ENCODE measurements at regions not wholly inside any gene's neighbourhood (a gene's known extent, or its start where the extent isn't known, plus 50 kb on each side); places are given as distances from the start of the nearest gene placed in this dataset.
"Not testable (repeated sequence)": the region's sequence is repeated elsewhere in the genome, so short reads cannot be mapped to it uniquely, and the experiment has no call there.

DNA sequence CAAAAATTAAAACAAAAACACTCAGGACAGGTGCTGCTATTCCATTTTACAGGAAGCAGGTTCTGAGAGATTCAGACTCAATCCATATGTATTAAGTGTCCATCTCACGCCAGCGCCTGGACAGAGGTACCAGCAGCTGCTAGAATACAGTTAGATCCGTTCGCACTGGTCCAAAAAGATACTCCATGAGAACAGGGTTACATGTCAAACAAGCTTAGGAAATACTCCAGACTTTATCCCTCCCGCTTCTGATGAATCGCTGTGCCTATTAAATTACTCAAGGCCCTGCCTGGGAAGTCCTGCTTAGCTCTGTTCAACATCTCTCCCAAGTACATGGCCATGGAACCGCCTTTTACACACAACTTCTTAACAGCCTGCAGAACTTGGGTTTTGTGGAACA is 50.2 kb upstream of the SLC35C1 start:
- Mint-ChIP-seq H3K27me3 (peaks cover 24 to 31% of the 10 kb centered on the region in 2 donors), H3K9me3 (no peaks in the 10 kb centered on the region), H3K4me3 (no peak overlapping the region), H3K36me3 (no peaks in the 10 kb centered on the region), H3K4me1 (ENCODE audit: low read depth in 2 of 2) (no peaks in the 10 kb centered on the region), H3K27ac (no peak overlapping the region)
- ATAC-seq (no peak), DNase-seq (ENCODE audit: low spot score) (no peak)

DNA sequence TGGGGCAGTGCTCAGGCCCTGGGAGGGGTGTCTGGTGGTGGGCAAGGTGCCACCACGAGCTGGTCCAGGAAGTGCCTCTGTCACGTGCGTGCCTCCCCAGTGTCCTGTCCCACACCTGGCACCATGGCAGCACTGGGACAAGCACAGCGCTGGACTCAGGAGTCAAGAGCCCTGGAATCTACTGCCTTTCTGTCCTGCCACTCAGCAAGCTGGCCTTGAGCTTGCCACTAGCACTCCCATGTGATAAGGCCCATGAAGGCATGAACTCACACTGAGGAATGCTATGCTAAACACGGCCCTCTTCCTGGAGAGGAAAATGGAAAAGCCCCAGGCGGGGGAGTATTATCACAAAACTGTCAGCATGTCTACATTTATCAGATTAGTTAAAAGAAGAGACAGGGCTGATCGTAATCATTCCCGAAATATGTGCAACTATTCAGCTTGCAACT is 50.7 kb upstream of the SLC35C1 start:
- Mint-ChIP-seq H3K36me3 (no peaks in the 10 kb centered on the region), H3K4me3 (no peak overlapping the region), H3K4me1 (ENCODE audit: low read depth in 2 of 2) (no peaks in the 10 kb centered on the region), H3K27me3 (peaks cover 26 to 34% of the 10 kb centered on the region in 2 donors), H3K9me3 (no peaks in the 10 kb centered on the region), H3K27ac (no peak overlapping the region)
- no peak for ATAC-seq
- no peak for DNase-seq (ENCODE audit: low spot score)

DNA sequence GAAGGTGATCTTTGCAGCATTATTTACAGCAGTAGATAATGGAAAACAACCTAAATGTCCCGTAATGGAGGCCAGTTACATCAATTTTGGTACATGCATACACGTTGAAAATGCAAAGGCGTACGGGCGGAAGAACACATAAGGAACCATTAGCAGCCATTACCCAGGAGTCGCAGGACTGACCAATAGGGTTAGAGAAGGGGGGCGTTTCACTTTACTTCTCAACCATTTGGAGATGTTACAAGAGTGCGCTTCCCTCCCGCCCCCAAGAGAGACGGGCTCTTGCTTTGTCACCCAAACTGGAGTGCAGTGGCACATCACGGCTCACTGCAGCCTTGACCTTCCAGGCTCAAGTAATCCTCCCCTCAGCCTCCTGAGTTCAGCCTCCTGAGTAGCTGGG is 52.8 kb upstream of the SLC35C1 start:
- no peak for DNase-seq (ENCODE audit: low spot score)
- no peaks in the 10 kb centered on the region for H3K36me3 Mint-ChIP-seq
- H3K4me1 Mint-ChIP-seq (ENCODE audit: low read depth in 2 of 2): no peaks in the 10 kb centered on the region
- peaks cover 28 to 47% of the 10 kb centered on the region in 2 donors for H3K27me3 Mint-ChIP-seq
- no peak for ATAC-seq
- no peak overlapping the region for H3K4me3 Mint-ChIP-seq
- no peaks in the 10 kb centered on the region for H3K9me3 Mint-ChIP-seq
- no peak overlapping the region for H3K27ac Mint-ChIP-seq

DNA sequence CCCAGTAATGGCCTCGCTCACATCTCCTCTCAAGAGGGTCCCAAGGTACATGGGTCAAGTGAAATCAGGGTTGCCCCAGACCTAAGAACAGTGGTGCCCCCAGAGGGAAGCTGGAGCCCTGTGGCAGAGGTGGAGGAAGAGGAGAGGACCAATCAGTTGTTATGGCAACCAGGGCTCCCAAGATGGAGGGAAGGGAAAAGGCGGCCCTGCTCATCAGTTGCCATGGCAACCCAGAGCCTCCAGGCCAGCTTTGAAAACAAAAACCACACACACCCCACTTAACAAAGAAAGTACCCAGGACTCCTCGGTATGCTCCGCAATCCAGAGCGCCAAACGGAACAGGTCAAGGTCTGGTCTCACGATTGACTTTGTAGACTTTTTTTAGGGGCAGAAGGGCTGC is 53.5 kb upstream of the SLC35C1 start:
- no peak overlapping the region for H3K4me3 Mint-ChIP-seq

DNA sequence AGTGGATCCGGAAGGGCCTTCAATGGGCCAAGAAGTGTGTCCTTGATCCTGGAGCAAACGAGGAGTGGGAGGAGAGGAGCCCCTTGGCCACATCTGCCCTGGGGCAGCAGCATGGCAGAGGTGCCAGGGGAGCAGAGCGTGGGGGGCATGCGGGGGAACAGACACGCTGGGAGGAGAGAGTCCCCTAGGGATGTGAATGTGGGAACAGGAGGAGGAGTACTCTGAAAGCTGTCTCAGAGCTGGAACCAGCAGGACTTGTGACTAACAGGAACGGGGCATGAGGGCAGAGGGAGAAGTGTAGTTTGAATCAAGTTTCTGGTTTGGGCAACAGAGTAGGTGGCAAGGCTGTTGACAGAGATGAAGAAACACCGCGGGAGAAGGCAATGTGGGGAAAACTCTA is 54.5 kb upstream of the SLC35C1 start:
- ATAC-seq (no peak), DNase-seq (ENCODE audit: low spot score) (no peak)
- peaks cover 25 to 53% of the 10 kb centered on the region in 2 donors for H3K27me3 Mint-ChIP-seq
- H3K36me3 Mint-ChIP-seq: no peaks in the 10 kb centered on the region
- no peaks in the 10 kb centered on the region for H3K9me3 Mint-ChIP-seq
- H3K4me3 Mint-ChIP-seq: no peak overlapping the region
- no peak overlapping the region for H3K27ac Mint-ChIP-seq
- H3K4me1 Mint-ChIP-seq (ENCODE audit: low read depth in 2 of 2): no peaks in the 10 kb centered on the region

More for the DNA sequence above, 53.5 kb upstream of the SLC35C1 start:
- H3K9me3 Mint-ChIP-seq: no peaks in the 10 kb centered on the region
- no peaks in the 10 kb centered on the region for H3K36me3 Mint-ChIP-seq
- H3K4me1 Mint-ChIP-seq (ENCODE audit: low read depth in 2 of 2): no peaks in the 10 kb centered on the region
- ATAC-seq (no peak), DNase-seq (ENCODE audit: low spot score) (no peak)
- peaks cover 25 to 53% of the 10 kb centered on the region in 2 donors for H3K27me3 Mint-ChIP-seq
- no peak overlapping the region for H3K27ac Mint-ChIP-seq

DNA sequence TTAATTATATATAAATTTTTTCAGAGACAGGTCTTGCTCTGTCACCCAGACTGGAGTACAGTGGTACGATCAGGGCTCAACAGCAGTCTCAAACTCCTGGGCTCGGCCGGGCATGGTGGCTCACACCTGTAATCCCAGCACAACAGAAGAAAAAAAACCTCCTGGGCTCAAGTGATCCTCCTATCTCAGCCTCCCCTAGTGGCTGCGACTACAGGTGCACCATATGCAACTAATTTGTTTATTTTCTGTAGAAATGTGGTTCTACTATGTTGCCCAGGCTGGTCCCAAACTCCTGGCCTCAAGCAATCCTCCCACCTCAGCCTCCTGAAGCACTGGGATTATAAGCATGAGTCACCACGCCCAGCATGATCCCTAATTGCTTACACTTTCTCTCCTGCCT is 56.1 kb upstream of the SLC35C1 start:
- Mint-ChIP-seq H3K4me1 (ENCODE audit: low read depth in 2 of 2) (no peaks in the 10 kb centered on the region), H3K36me3 (no peaks in the 10 kb centered on the region), H3K27ac (no peak overlapping the region), H3K4me3 (no peak overlapping the region), H3K27me3 (peaks cover 30 to 63% of the 10 kb centered on the region in 2 donors), H3K9me3 (no peaks in the 10 kb centered on the region)
- ATAC-seq (no peak), DNase-seq (ENCODE audit: low spot score) (no peak)

DNA sequence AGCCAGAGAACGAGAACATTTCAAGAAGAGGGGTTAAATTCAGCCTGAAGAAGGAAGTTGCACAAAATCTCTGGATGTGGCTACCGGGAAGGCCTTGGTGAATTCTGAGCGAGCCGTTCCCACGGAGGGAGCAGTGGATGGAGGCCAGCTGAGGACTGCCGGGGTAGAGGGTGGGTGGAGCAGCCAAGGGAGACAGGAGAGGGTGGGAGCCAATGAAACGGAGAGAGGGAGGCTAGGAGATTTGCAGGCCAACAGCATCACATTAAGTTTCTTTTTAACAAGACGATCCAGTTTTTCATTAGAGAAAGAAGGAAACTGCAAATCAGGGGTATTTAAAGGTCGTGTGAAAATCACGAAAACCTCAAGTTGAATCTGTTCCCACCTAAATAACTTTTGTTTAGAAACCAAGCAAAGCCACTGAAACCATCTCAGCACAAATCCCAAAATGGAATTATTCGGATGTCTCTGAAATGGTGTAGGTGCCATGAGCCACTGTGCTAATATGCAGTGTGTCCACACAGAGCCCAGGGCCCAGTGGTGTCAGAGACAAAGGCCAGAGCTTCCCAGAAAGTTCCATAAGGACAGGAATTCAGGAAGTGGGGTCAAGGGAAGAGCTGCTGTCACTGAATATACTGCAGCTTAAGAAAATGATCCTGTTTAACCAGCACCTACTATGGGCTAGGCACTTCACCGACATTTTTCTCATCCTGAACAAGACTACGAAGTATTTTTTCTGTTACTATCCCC is 59.7 kb upstream of the SLC35C1 start:
- H3K4me1 Mint-ChIP-seq (ENCODE audit: low read depth in 2 of 2): no peaks in the 10 kb centered on the region
- H3K9me3 Mint-ChIP-seq: no peaks in the 10 kb centered on the region
- no peak overlapping the region for H3K27ac Mint-ChIP-seq
- no peak for DNase-seq (ENCODE audit: low spot score)
- H3K27me3 Mint-ChIP-seq: peaks cover 22 to 42% of the 10 kb centered on the region in 2 donors
- H3K4me3 Mint-ChIP-seq: no peak overlapping the region
- H3K36me3 Mint-ChIP-seq: no peaks in the 10 kb centered on the region
- no peak for ATAC-seq

DNA sequence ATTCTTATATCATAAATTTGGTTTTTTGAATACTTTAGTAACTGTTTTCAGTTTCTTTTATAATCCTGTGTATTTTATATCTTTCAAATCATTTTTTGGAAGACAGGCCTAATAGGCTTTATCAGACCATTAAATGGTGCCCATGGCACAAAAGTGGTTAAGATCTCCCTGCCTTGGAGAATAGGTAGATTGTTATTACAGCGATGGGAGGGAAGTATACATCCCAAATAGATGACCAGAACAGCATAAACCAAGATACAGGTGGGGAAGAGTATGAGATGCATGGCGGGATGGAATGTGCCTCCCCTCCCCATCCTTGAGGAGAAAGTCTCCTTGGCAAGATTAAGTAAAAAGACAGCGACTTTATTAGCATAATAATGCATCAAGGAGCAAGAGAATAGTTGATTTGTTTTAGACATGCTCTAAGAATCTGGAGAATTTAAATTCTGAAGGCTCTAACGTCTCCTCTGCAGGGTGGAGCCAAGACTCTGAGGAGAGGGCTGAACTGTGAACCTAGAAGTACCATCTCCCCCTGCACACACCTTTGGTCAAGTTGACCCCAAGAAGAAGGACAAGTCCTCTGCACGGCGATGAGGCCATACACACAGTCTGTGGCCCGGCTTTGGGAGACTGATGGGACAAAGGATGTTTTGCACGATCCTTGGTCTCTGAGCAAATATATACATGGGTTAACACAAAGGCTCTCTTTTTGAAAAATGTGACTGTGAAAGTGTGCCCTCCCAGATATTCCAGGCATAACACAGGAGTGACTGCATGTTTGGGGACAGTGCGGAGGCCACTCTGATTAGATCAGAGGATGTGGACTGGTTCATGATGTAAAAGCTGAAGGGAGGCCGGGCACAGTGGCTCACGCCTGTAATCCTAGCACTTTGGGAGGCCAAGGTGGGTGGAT is 61.1 kb upstream of the SLC35C1 start:
- H3K36me3 Mint-ChIP-seq: no peaks in the 10 kb centered on the region
- no peak overlapping the region for H3K4me3 Mint-ChIP-seq
- DNase-seq (ENCODE audit: low spot score) (no peak), ATAC-seq (no peak)
- H3K27ac Mint-ChIP-seq: no peak overlapping the region
- H3K9me3 Mint-ChIP-seq: no peaks in the 10 kb centered on the region
- H3K4me1 Mint-ChIP-seq (ENCODE audit: low read depth in 2 of 2): no peaks in the 10 kb centered on the region
- H3K27me3 Mint-ChIP-seq: peaks cover 11 to 32% of the 10 kb centered on the region in 2 donors

DNA sequence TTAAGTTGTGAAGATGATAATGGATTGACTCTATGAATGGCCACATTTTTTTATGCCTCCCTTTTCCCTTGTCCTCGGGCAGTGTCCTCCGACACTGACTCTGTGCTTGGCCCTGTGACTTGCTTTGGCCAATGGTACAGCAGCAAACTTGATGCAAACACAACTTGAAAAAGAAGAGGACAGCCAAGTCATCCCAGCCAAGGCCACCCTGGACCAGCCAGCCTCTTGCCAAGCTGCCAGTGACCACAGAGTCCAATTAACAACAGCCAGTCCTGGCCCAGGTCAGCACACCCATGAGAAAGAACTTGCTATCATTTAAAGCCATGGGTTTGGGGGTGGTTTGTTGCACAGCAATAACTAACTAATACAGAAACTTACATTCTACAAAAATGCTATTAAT is 63.4 kb upstream of the SLC35C1 start:
- H3K36me3 Mint-ChIP-seq: no peaks in the 10 kb centered on the region
- no peaks in the 10 kb centered on the region for H3K4me1 Mint-ChIP-seq (ENCODE audit: low read depth in 2 of 2)

DNA sequence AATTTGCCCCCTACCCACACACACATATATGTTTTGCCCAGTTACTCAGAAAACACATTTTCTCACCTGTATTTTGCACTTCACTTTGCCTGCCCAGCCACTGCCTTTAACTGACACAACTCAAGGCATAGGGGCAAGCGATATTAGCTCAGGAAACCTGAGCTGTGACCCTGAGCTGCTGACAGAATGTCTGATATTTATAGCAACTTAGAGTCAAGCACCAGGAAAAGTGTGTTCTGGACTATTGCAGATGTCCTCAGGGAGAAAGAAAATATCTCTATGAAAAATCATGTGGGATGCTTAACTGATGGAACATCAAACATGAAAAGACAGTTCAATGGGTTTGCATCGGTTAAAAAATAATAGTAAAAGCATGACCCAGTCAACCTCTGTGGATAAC is 63.9 kb upstream of the SLC35C1 start:
- ATAC-seq (no peak), DNase-seq (ENCODE audit: low spot score) (no peak)
- no peaks in the 10 kb centered on the region for H3K36me3 Mint-ChIP-seq
- H3K9me3 Mint-ChIP-seq: no peaks in the 10 kb centered on the region
- peaks cover 18 to 20% of the 10 kb centered on the region in 2 donors for H3K27me3 Mint-ChIP-seq
- no peak overlapping the region for H3K27ac Mint-ChIP-seq
- no peaks in the 10 kb centered on the region for H3K4me1 Mint-ChIP-seq (ENCODE audit: low read depth in 2 of 2)
- no peak overlapping the region for H3K4me3 Mint-ChIP-seq

More for the DNA sequence above, 63.4 kb upstream of the SLC35C1 start:
- Mint-ChIP-seq H3K4me3 (no peak overlapping the region), H3K27me3 (peaks cover 16 to 19% of the 10 kb centered on the region in 2 donors), H3K9me3 (no peaks in the 10 kb centered on the region), H3K27ac (no peak overlapping the region)
- ATAC-seq (no peak), DNase-seq (ENCODE audit: low spot score) (no peak)

DNA sequence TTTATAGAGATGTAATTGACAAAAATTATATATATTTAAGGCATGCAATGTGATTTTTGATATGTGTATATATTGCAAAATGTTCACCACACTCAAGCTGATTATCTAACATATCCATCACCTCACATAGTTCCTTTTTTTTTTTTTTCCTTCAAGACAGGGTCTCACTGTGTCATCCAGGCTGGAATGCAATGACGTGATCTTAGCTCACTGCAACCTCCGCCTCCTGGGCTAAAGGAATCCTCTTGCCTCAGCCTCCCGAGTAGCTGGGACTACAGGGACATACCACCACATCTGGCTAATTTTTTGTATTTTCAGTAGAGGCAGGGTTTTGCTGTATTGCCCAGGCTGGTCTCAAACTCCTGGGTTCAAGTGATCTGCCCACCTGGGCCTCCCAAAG is 65.1 kb upstream of the SLC35C1 start:
- no peaks in the 10 kb centered on the region for H3K4me1 Mint-ChIP-seq (ENCODE audit: low read depth in 2 of 2)
- H3K27me3 Mint-ChIP-seq: peaks cover 16 to 20% of the 10 kb centered on the region in 2 donors
- DNase-seq (ENCODE audit: low spot score): no peak
- ATAC-seq: no peak
- no peaks in the 10 kb centered on the region for H3K36me3 Mint-ChIP-seq
- no peak overlapping the region for H3K27ac Mint-ChIP-seq
- H3K4me3 Mint-ChIP-seq: no peak overlapping the region
- H3K9me3 Mint-ChIP-seq: no peaks in the 10 kb centered on the region

DNA sequence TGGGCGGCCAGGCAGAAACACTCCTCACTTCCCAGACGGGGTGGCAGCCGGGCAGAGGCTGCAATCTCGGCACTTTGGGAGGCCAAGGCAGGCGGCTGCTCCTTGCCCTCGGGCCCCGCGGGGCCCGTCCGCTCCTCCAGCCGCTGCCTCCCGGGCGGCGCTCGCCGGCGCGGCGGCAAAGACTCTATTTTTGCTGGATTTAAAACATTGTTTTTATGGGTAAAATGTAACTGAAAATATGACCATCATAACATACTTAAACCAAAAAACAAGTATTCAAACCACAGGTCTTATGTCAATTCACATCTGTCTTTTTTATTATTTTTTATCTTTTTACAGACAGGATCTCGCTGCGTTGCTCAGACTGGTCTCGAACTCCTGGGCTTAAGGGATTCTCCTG is 65.9 kb upstream of the SLC35C1 start:
- not testable (repeated sequence) for H3K4me1 Mint-ChIP-seq (ENCODE audit: low read depth in 2 of 2); H3K4me3 Mint-ChIP-seq

DNA sequence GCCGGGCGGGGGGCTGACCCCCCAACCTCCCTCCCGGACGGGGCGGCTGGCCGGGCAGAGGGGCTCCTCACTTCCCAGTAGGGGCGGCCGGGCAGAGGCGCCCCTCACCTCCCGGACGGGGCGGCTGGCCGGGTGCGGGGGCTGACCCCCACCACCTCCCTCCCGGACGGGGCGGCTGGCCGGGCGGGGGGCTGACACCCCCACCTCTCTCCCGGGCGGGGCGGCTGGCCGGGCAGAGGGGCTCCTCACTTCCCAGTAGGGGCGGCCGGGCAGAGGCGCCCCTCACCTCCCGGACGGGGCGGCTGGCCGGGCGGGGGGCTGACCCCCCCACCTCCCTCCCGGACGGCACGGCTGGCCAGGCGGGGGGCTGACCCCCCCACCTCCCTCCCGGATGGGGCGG is 66.8 kb upstream of the SLC35C1 start:
- not testable (repeated sequence) for DNase-seq (ENCODE audit: low spot score); H3K4me3 Mint-ChIP-seq; H3K9me3 Mint-ChIP-seq; H3K4me1 Mint-ChIP-seq (ENCODE audit: low read depth in 2 of 2); H3K27ac Mint-ChIP-seq; H3K36me3 Mint-ChIP-seq; ATAC-seq
- H3K27me3 Mint-ChIP-seq: peaks cover 18 to 23% of the 10 kb centered on the region in 2 donors

More for the DNA sequence above, 65.9 kb upstream of the SLC35C1 start:
- not testable (repeated sequence) for H3K27ac Mint-ChIP-seq; H3K9me3 Mint-ChIP-seq; DNase-seq (ENCODE audit: low spot score); H3K36me3 Mint-ChIP-seq; ATAC-seq
- peaks cover 12 to 22% of the 10 kb centered on the region in 2 donors for H3K27me3 Mint-ChIP-seq

DNA sequence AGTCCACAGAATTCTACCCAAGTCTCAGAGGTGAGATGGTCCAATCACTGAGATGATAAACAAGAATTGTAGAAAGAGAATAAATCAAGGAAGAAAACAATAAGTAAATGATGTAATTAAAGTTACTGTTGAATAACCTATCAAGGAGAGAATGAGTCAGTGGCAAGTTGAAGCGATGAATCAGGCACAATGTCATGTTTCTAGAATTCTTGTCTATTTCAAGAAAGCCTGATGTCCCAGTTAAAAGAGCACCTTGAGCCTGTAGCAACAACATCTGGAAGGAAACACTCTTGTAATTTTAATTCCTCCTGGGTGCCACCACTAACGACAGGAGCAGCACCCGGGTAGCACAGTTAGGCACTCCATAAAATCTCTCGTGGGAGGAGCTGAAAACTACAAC is 67.9 kb upstream of the SLC35C1 start:
- H3K27me3 Mint-ChIP-seq: peaks cover 11 to 19% of the 10 kb centered on the region in 2 donors
- H3K9me3 Mint-ChIP-seq: no peaks in the 10 kb centered on the region
- no peaks in the 10 kb centered on the region for H3K36me3 Mint-ChIP-seq
- ATAC-seq: no peak
- H3K4me3 Mint-ChIP-seq: no peak overlapping the region
- no peak for DNase-seq (ENCODE audit: low spot score)
- H3K27ac Mint-ChIP-seq: no peak overlapping the region
- H3K4me1 Mint-ChIP-seq (ENCODE audit: low read depth in 2 of 2): no peaks in the 10 kb centered on the region

Data from natural killer cell treated with Interleukin-12 subunit alpha and Interleukin-12 subunit beta and Interleukin-15 and Interleukin-18, amount 100 ng/mL, for 72 hours (primary cell).